Heart left ventricle (tissue), 16 donors: ENCODE measurements at regions not wholly inside any gene's neighbourhood (a gene's known extent, or its start where the extent isn't known, plus 50 kb on each side); places are given as distances from the start of the nearest gene placed in this dataset.

ENCODE experiments used
- ATAC-seq, 4 donors: fragments of 200-7000 bp; cut with Tn5 transposase; one replicate each; pipeline ENCODE4 v1.9.1; 2020 to 2022; ENCODE audit warnings: moderate library complexity in 4 of 4, mild to moderate bottlenecking in 3 of 4, moderate number of reproducible peaks in 1 of 4
- DNase-seq, 5 donors: peaks; one replicate each; pipeline ENCODE4 v3.0.0-alpha.2; 2020
- H3K27ac ChIP-seq, 12 donors: fragments of 200-600 bp; sonication (generic) in 4 of 12; one replicate each; pipeline versions ENCODE4 v1.5.0 to v1.8.0; 2016 to 2022; ENCODE audit warnings: mild to moderate bottlenecking in 2 of 12
- H3K27me3 ChIP-seq, 9 donors: fragments of 200-600 bp; sonication (generic) in 2 of 9; one replicate each; pipeline versions ENCODE4 v1.5.1 to v1.8.0; 2016 to 2022; ENCODE audit warnings: mild to moderate bottlenecking in 3 of 9
- H3K36me3 ChIP-seq, 9 donors: fragments of 200-600 bp; sonication (generic) in 2 of 9; one replicate each; pipeline versions ENCODE4 v1.5.0 to v1.8.0; 2018 to 2022; ENCODE audit warnings: mild to moderate bottlenecking in 2 of 9
- H3K4me1 ChIP-seq, 12 donors: fragments of 200-600 bp; sonication (generic) in 4 of 12; one replicate each; pipeline versions ENCODE4 v1.5.0 to v1.8.0; 2016 to 2022; ENCODE audit warnings: mild to moderate bottlenecking in 3 of 12
- H3K4me3 ChIP-seq, 12 donors: fragments of 200-600 bp; sonication (generic) in 4 of 12; one replicate each; pipeline versions ENCODE4 v1.5.0 to v1.8.0; 2017 to 2022; ENCODE audit warnings: mild to moderate bottlenecking in 9 of 12, moderate library complexity in 4 of 12
- H3K9me3 ChIP-seq, 12 donors: fragments of 200-600 bp; sonication (generic) in 4 of 12; one replicate each; pipeline versions ENCODE4 v1.5.0 to v1.8.0; 2016 to 2022; ENCODE audit warnings: mild to moderate bottlenecking in 1 of 12
- POLR2A ChIP-seq, 2 donors: fragments of 450-650 bp; IDR thresholded peaks; one replicate each; pipeline ENCODE4 v1.6.1; 2017; ENCODE audit warnings: antibody characterized with exemption in 2 of 2, mild to moderate bottlenecking in 2 of 2, moderate library complexity in 2 of 2
- WGBS, 4 donors: extraction: QIAGEN DNeasy Blood & Tissue Kit in 2 of 4; methylation state at CpG; one replicate each; pipeline versions ENCODE4 v1.1.5 to v1.1.7; 2013 to 2018; 5-methylcytosine and 5-hydroxymethylcytosine counted together
- intact Hi-C, 10 donors: fragments of 100-400 bp; cut with DNase I; formaldehyde crosslinking; loops; one replicate each; pipeline versions ENCODE4 v1.11.1 to v1.14.2; 2022
- TF ChIP-seq, protein P1 (sequence below), 12 donors: fragments of 200-600 bp; sonication (generic) in 4 of 12; IDR thresholded peaks; one replicate each; pipeline versions ENCODE4 v1.5.0 to v1.8.0; 2018 to 2022; ENCODE audit warnings: antibody characterized with exemption in 12 of 12, mild to moderate bottlenecking in 5 of 12
- donor health status: ischemic (EF 13 %, LVEDD 7.1; RV severe dilation, severe dysfunction).
- donor health status: healthy with polysubstance abuse.
- donor health status: DM: no; HTN: yes; CAD: no.
- donor health status: DM: no; HTN: no; CAD: no.
- donor health status: ischemic (EF 25% LVEDD 6.9; RV normal size, moderate dysfunction).
- donor health status: ischemic (EF 25% LVEDD 5.7; RV mildly dilated, moderate dysfunction).
- donor health status: healthy.
- donor health status: DM: yes; HTN: yes; CAD: no.
- donor health status: ischemic (EF 35%, LVEDD 5.7; RV mildly dilated, moderate dysfunction).
- donor health status: nonischemic (EF 11% LVEDD 7.7; RV severe dilation, severe dysfunction).
- donor health status: DM: yes; HTN: yes; CAD: no.
- donor health status: PGD.
- donor health status: ischemic (EF 29% LVEDD 5.4; RV normal size, mild dysfunction).
- donor health status: nonischemic (EF 23%, LVEDD 6.1; RV moderate dilation, normal function).

DNA sequence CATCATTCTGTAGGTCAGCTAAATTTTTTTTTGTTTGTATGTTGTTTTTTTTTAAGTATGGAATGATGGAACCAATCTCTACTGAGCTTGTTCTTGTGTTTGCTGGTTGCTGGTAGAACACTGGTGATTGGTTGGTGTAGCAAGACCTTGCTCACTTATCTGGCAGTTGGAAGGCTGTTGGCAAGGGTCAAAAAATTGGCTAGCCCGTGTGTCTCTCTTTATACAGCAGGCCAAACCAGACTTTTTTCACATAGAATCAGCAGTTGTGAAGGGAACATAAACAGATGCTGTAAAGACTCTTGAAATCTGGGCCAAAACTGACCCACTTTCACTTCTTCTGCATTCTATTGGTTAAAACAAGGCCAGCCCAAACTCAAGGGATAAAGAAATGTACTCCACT lies 2026.5 kb downstream of the LRRC4C start:
- DNase-seq (no peak), ATAC-seq (no peak)
- Histone ChIP-seq H3K36me3 (no peaks in the 10 kb centered on the region), H3K27ac (no peak overlapping the region), H3K9me3 (no peaks in the 10 kb centered on the region), H3K27me3 (no peaks in the 10 kb centered on the region), H3K4me1 (no peaks in the 10 kb centered on the region), H3K4me3 (no peak overlapping the region)
- intact Hi-C loops: no loop called here
- 0 to 18% (median 14%) methylated on average over 1 of the region's 1 CpG for WGBS, 4 donors
- no peak for TF ChIP-seq POLR2A (IDR thresholded peaks at IDR 0.05)
- TF ChIP-seq, protein P1, sequence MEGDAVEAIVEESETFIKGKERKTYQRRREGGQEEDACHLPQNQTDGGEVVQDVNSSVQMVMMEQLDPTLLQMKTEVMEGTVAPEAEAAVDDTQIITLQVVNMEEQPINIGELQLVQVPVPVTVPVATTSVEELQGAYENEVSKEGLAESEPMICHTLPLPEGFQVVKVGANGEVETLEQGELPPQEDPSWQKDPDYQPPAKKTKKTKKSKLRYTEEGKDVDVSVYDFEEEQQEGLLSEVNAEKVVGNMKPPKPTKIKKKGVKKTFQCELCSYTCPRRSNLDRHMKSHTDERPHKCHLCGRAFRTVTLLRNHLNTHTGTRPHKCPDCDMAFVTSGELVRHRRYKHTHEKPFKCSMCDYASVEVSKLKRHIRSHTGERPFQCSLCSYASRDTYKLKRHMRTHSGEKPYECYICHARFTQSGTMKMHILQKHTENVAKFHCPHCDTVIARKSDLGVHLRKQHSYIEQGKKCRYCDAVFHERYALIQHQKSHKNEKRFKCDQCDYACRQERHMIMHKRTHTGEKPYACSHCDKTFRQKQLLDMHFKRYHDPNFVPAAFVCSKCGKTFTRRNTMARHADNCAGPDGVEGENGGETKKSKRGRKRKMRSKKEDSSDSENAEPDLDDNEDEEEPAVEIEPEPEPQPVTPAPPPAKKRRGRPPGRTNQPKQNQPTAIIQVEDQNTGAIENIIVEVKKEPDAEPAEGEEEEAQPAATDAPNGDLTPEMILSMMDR (IDR thresholded peaks at IDR 0.05): no peak

- no peaks in the 10 kb centered on the region for H3K9me3 ChIP-seq
- ATAC-seq: no peak
- H3K36me3 ChIP-seq: no peaks in the 10 kb centered on the region
- TF ChIP-seq, protein P1 (IDR thresholded peaks at IDR 0.05): no peak
- TF ChIP-seq POLR2A (IDR thresholded peaks at IDR 0.05): no peak
- no peak overlapping the region for H3K27ac ChIP-seq
- 81 to 92% (median 89%) methylated on average over 2 of the region's 2 CpGs for WGBS, 4 donors
- no peak for DNase-seq
- no peaks in the 10 kb centered on the region for H3K27me3 ChIP-seq
- intact Hi-C loops: no loop called here
- H3K4me1 ChIP-seq: no peaks in the 10 kb centered on the region
- no peak overlapping the region for H3K4me3 ChIP-seq
These were observed 2034.2 kb downstream of the LRRC4C start for GRCh38 chr11:39425226-39425625.

DNA sequence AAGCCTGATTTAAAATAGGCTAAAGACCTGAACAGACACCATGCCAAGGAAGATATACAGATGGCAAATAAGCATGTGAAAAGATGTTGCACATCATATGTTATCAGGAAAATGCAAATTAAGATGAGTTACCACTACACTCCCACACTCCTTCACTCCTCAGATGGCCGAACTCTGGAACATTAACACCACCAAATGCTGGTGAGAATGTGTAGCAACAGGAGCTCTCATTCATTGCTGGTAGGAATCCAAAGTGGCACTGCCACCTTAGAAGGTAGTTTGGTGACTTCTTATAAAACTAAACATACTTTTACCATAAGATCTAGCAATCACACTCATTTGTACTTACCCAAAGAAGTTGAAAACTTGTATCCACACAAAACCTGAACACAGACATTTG lies 2047.3 kb downstream of the LRRC4C start:
- intact Hi-C loops: no loop called here
- no peak for TF ChIP-seq POLR2A (IDR thresholded peaks at IDR 0.05)
- TF ChIP-seq, protein P1 (IDR thresholded peaks at IDR 0.05): no peak
- WGBS, 4 donors: 58 to 71% (median 64%) methylated on average over 1 of the region's 1 CpG
- DNase-seq: no peak
- Histone ChIP-seq H3K9me3 (peaks cover 0 to 20% (median 2%) of the 10 kb centered on the region in 12 donors), H3K36me3 (no peaks in the 10 kb centered on the region), H3K4me3 (no peak overlapping the region), H3K4me1 (no peaks in the 10 kb centered on the region), H3K27ac (no peak overlapping the region), H3K27me3 (no peaks in the 10 kb centered on the region)
- ATAC-seq: no peak

DNA sequence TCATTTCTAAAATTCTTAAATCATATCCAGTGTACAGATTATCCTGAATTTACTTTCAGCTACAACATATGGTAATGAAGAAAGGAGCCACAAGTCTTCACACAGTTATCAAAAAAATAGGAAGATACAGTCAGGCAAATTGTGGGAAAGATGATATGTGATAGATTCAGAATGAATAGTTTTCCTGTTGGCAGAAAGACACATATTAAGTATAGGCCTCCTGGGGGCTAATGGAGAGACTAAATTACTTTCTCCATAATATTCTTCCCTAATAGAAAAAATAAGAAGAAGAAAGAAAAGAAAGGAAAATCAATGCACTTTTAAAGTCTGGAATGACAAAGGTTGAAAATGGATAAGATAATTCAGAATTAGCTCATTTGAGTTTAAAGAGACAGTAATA lies 2073.5 kb downstream of the LRRC4C start:
- Histone ChIP-seq H3K27me3 (peaks cover 0 to 4% (median 0%) of the 10 kb centered on the region in 9 donors), H3K4me1 (no peaks in the 10 kb centered on the region), H3K36me3 (no peaks in the 10 kb centered on the region), H3K27ac (no peak overlapping the region), H3K4me3 (no peak overlapping the region), H3K9me3 (peaks cover 0 to 9% (median 0%) of the 10 kb centered on the region in 12 donors)
- ATAC-seq (no peak), DNase-seq (no peak)
- TF ChIP-seq, protein P1 (IDR thresholded peaks at IDR 0.05): no peak
- TF ChIP-seq POLR2A (IDR thresholded peaks at IDR 0.05): no peak
- intact Hi-C loops: no loop called here
